ENCODE measurements at regions not wholly inside any gene's neighbourhood (a gene's known extent, or its start where the extent isn't known, plus 50 kb on each side); places are given as distances from the start of the nearest gene placed in this dataset.
A peak's percentile ranks its signal among the peaks of the same experiment; 100 is the strongest.

- no peak for DNase-seq (ENCODE audit: low read depth)
- no peak overlapping the region for H3K4me3 ChIP-seq (ENCODE audit: low read depth, low read length)
- no peak for TF ChIP-seq CTCF (IDR thresholded peaks at IDR 0.05; ENCODE audit: low read depth, low read length, missing control alignments)
Measured at GRCh38 chr20:40932436-40932835, 96.2 kb upstream of the TOP1 start.

- no peak for DNase-seq (ENCODE audit: low read depth)
- H3K4me3 ChIP-seq (ENCODE audit: low read depth, low read length): no peak overlapping the region
- TF ChIP-seq CTCF (IDR thresholded peaks at IDR 0.05; ENCODE audit: low read depth, low read length, missing control alignments): no peak
Measured at GRCh38 chr20:40933758-40934157, 94.9 kb upstream of the TOP1 start.

GRCh38 chr20:40938020-40938419 is 90.6 kb upstream of the TOP1 start:
- H3K4me3 ChIP-seq (ENCODE audit: low read depth, low read length): no peak overlapping the region
- no peak for DNase-seq (ENCODE audit: low read depth)
- TF ChIP-seq CTCF (IDR thresholded peaks at IDR 0.05; ENCODE audit: low read depth, low read length, missing control alignments): peak; percentile 53

GRCh38 chr20:40939667-40940066 is 89.0 kb upstream of the TOP1 start:
- TF ChIP-seq CTCF (IDR thresholded peaks at IDR 0.05; ENCODE audit: low read depth, low read length, missing control alignments): no peak
- H3K4me3 ChIP-seq (ENCODE audit: low read depth, low read length): no peak overlapping the region
- DNase-seq (ENCODE audit: low read depth): no peak

GRCh38 chr20:40941133-40941610 is 87.5 kb upstream of the TOP1 start:
- TF ChIP-seq CTCF (IDR thresholded peaks at IDR 0.05; ENCODE audit: low read depth, low read length, missing control alignments): no peak
- H3K4me3 ChIP-seq (ENCODE audit: low read depth, low read length): no peak overlapping the region
- peak; percentile 39 for DNase-seq (ENCODE audit: low read depth)

GRCh38 chr20:40942006-40942405 is 86.6 kb upstream of the TOP1 start:
- TF ChIP-seq CTCF (IDR thresholded peaks at IDR 0.05; ENCODE audit: low read depth, low read length, missing control alignments): no peak
- peak; percentile 29 for DNase-seq (ENCODE audit: low read depth)
- H3K4me3 ChIP-seq (ENCODE audit: low read depth, low read length): no peak overlapping the region

- no peak for DNase-seq (ENCODE audit: low read depth)
- H3K4me3 ChIP-seq (ENCODE audit: low read depth, low read length): no peak overlapping the region
- no peak for TF ChIP-seq CTCF (IDR thresholded peaks at IDR 0.05; ENCODE audit: low read depth, low read length, missing control alignments)
Measured at GRCh38 chr20:40942775-40943174, 85.8 kb upstream of the TOP1 start.
